GM12872 (cell line): ENCODE measurements at regions not wholly inside any gene's neighbourhood (a gene's known extent, or its start where the extent isn't known, plus 50 kb on each side); places are given as distances from the start of the nearest gene placed in this dataset.

Experiments
- TF ChIP-seq, protein P1 (sequence below): IDR thresholded peaks from 3 replicates; pipeline ENCODE4 v1.5.1; 2011; ENCODE audit warnings: low read depth, mild to moderate bottlenecking, low read length, moderate library complexity; ENCODE audit not compliant: insufficient read depth

DNA sequence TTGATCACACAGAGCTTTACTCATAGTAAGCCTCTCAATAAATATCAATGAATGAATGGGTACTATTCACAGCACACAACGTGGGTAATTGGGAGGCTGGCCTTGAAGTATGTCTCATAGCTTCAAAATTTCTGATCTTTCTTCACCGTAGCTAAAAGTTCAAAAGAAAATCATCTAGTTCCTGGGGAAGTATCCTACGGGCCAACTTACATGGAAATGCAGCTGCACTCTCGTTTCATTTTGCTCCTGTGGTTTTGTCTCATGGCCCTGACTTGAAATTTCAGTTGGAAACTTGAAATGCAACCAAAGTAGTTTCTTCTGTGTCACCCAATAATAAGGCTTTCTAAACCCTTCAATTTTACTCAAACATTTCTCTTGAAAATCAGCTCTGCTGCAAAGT is 76.1 kb upstream of the CNIH3 start:
- TF ChIP-seq, protein P1, sequence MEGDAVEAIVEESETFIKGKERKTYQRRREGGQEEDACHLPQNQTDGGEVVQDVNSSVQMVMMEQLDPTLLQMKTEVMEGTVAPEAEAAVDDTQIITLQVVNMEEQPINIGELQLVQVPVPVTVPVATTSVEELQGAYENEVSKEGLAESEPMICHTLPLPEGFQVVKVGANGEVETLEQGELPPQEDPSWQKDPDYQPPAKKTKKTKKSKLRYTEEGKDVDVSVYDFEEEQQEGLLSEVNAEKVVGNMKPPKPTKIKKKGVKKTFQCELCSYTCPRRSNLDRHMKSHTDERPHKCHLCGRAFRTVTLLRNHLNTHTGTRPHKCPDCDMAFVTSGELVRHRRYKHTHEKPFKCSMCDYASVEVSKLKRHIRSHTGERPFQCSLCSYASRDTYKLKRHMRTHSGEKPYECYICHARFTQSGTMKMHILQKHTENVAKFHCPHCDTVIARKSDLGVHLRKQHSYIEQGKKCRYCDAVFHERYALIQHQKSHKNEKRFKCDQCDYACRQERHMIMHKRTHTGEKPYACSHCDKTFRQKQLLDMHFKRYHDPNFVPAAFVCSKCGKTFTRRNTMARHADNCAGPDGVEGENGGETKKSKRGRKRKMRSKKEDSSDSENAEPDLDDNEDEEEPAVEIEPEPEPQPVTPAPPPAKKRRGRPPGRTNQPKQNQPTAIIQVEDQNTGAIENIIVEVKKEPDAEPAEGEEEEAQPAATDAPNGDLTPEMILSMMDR: no peak

GRCh38 chr1:224540535-224540934 is 75.6 kb upstream of the CNIH3 start:
- TF ChIP-seq, protein P1: no peak

DNA sequence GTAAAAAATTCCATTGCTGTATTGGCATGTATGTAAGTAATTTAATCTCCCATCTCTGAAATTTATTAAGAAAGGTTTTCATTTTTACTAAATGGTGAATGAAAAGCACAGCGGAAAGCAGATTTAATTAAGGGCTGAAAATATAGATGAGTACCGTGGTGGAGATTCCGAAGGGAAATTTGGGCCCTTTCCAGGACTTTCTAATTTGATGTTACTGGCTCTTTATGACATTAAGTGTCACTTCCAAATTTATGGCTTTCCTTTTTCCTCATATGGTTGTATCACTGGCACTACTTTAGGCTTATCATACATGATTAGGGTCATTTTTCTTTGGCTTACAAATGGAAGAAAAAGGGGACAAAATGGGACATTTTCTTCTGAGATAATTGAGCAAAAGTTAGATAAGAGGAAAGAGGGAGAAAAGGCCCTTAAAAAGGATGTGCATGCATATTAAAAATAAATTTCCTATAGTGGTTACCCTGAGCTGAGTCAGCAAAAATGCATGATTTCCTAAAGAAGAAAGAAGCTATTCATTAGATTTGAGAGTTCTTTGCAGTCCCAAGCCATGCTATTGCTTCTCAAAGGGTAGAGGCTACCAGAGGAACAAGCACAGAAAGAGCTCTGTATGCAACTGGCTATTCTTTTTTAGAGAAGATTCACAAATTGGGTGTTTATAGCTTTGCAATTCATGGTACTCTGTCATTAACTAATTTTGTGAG is 74.9 kb upstream of the CNIH3 start:
- TF ChIP-seq, protein P1: no peak

DNA sequence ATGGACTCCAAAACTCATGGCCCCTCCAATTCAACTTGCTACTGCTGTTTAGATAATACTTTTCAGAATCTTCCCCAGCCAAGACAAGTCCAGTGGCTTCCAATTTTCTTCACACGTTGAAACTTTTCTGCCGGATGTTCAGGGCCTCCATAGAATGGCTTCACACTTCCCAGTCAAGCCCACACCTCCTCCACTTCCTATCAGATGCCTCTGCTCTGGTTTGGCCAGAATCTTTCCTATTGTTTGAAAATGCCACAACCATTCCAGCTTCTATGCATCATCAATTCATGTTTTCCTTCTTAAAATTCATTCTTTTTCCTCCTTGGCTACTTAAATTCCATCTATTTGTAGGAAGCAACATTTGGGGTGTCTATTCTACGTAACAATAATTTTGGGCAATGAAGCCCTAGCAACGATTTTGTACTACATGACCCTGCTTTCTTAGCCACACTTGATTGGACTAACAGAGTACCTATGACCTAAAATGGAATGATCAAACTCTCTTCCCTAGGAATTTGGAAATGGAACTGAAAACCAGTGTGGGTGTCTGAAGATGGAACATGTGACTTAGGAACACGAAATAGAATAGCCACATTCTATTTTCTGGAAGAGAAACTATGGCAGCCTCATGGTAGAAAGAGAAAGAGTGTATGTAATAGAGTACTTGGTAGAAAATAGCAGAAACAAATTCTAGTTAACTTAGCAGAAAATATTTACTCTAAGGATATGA is 74.1 kb upstream of the CNIH3 start:
- TF ChIP-seq, protein P1: no peak

GRCh38 chr1:224542783-224543440 is 73.2 kb upstream of the CNIH3 start:
- TF ChIP-seq, protein P1: no peak

DNA sequence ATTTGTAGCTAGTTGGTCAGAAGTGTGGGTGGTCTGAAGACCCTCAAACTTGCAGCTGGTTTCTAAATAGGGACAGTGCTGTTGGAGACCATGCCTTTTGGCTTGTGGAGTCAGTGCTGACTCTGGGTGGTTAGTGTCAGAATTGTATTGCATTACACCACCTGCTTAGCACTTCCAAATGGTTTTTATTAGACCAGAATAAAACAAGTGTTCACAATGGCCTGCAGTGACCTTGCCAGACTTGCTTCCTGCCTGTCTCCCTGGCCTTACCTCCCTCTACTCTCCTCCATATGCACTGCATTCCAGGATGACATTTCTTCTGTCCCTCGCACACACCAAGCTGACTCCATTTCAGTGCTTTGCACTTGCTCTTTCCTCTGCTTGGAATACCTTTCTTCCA is 72.7 kb upstream of the CNIH3 start:
- TF ChIP-seq, protein P1: no peak

- TF ChIP-seq, protein P1: no peak
Measured at GRCh38 chr1:224544346-224545110, 71.6 kb upstream of the CNIH3 start.
